SU-DHL-6 (cell line): ENCODE measurements at regions not wholly inside any gene's neighbourhood (a gene's known extent, or its start where the extent isn't known, plus 50 kb on each side); places are given as distances from the start of the nearest gene placed in this dataset.

Experiments used
- H2AFZ ChIP-seq: fragments of 200-600 bp; sonication (generic); 2 replicates; pipeline ENCODE4 v1.6.1; 2014; ENCODE audit warnings: low read depth, mild to moderate bottlenecking, moderate library complexity, mixed read lengths, antibody characterized with exemption, low read length; ENCODE audit not compliant: severe bottlenecking
- H3F3A ChIP-seq: fragments of 200-600 bp; shearing (Covaris generic); 2 replicates; pipeline ENCODE4 v1.6.0; 2016; ENCODE audit warnings: antibody characterized with exemption, mild to moderate bottlenecking; ENCODE audit not compliant: insufficient read depth
- H3K27ac ChIP-seq: fragments of 200-600 bp; sonication (generic); 2 replicates; pipeline ENCODE4 v1.5.1; 2016; ENCODE audit warnings: low read depth, mild to moderate bottlenecking, low read length, moderate library complexity, mixed read lengths
- H3K27me3 ChIP-seq: fragments of 200-600 bp; sonication (generic), shearing (Covaris generic); 2 replicates; pipeline ENCODE4 v1.6.0; 2014; ENCODE audit warnings: mild to moderate bottlenecking, low read length
- H3K36me3 ChIP-seq: fragments of 200-600 bp; sonication (generic); 2 replicates; pipeline ENCODE4 v1.6.1; 2014; ENCODE audit warnings: mild to moderate bottlenecking, low read length, mixed read lengths
- H3K4me2 ChIP-seq: fragments of 300-600, 200-600 bp; shearing (Covaris generic), sonication (generic); 2 replicates; pipeline ENCODE4 v1.6.0; 2014; ENCODE audit warnings: low read length, low read depth, mild to moderate bottlenecking; ENCODE audit not compliant: poor library complexity, severe bottlenecking
- H3K4me3 ChIP-seq: fragments of 200-600 bp; sonication (generic); 2 replicates; pipeline ENCODE4 v1.5.1; 2014; ENCODE audit warnings: antibody characterized with exemption, low read length, mild to moderate bottlenecking, mixed read lengths; ENCODE audit not compliant: insufficient read depth, poor library complexity, severe bottlenecking
- H3K79me2 ChIP-seq: fragments of 200-600 bp; sonication (generic); 2 replicates; pipeline ENCODE4 v1.6.1; 2014; ENCODE audit warnings: mild to moderate bottlenecking, low read length, moderate library complexity; ENCODE audit not compliant: insufficient read depth
- H3K9ac ChIP-seq: fragments of 200-600 bp; sonication (generic); 2 replicates; pipeline ENCODE4 v1.7.0; 2014; ENCODE audit warnings: mild to moderate bottlenecking, low read length
- H3K9me2 ChIP-seq: fragments of 200-600 bp; sonication (generic); replicated peaks from 2 replicates; pipeline ENCODE4 v1.6.1; 2014; ENCODE audit warnings: low read length; ENCODE audit not compliant: insufficient read depth
- H3K9me3 ChIP-seq: fragments of 200-600 bp; sonication (generic); 2 replicates; pipeline ENCODE4 v1.6.1; 2014; ENCODE audit warnings: low read length, mixed read lengths; ENCODE audit not compliant: insufficient read depth
- H4K20me1 ChIP-seq: fragments of 200-600 bp; sonication (generic); 2 replicates; pipeline ENCODE4 v1.6.1; 2014; ENCODE audit warnings: low read depth, mild to moderate bottlenecking, antibody characterized with exemption, low read length, moderate library complexity, mixed read lengths
- CTCF ChIP-seq: fragments of 200-600 bp; sonication (generic); IDR thresholded peaks from one replicate; pipeline ENCODE4 v1.5.1; 2017; ENCODE audit warnings: antibody characterized with exemption, mild to moderate bottlenecking, low read length, moderate library complexity; ENCODE audit not compliant: insufficient read depth, poor library complexity, severe bottlenecking
- EZH2phosphoT487 ChIP-seq: fragments of 200-600 bp; sonication (generic), shearing (Covaris generic); conservative IDR thresholded peaks from 2 replicates; pipeline ENCODE4 v1.6.1; 2018; ENCODE audit warnings: mild to moderate bottlenecking, antibody characterized with exemption, low read length, moderate library complexity, mixed read lengths

GRCh38 chr5:60232036-60232795, 338.7 kb upstream of the PDE4D start:
- Histone ChIP-seq H3K9ac (no peak overlapping the region), H3K9me3 (no peaks in the 10 kb centered on the region), H3K27ac (no peak overlapping the region), H2AFZ (no peak overlapping the region), H3K27me3 (no peaks in the 10 kb centered on the region), H3K4me2 (no peak overlapping the region), H3F3A (no peaks in the 10 kb centered on the region), H3K4me3 (no peak overlapping the region), H3K9me2 (no peaks in the 10 kb centered on the region), H3K79me2 (no peaks in the 10 kb centered on the region), H3K36me3 (no peaks in the 10 kb centered on the region), H4K20me1 (no peaks in the 10 kb centered on the region)
- TF ChIP-seq CTCF = no peak
- TF ChIP-seq EZH2phosphoT487 = no peak

- Histone ChIP-seq H3K36me3 (no peaks in the 10 kb centered on the region), H3K9me2 (no peaks in the 10 kb centered on the region), H3K27ac (no peak overlapping the region), H3K4me3 (no peak overlapping the region), H3K79me2 (no peaks in the 10 kb centered on the region), H3K4me2 (no peak overlapping the region), H3K27me3 (no peaks in the 10 kb centered on the region), H3K9me3 (no peaks in the 10 kb centered on the region), H3F3A (no peaks in the 10 kb centered on the region), H2AFZ (no peak overlapping the region), H4K20me1 (no peaks in the 10 kb centered on the region), H3K9ac (no peak overlapping the region)
- no peak for TF ChIP-seq EZH2phosphoT487
- TF ChIP-seq CTCF = no peak
These were observed 336.9 kb upstream of the PDE4D start for GRCh38 chr5:60230456-60230855.

- no peak overlapping the region for H2AFZ ChIP-seq
- no peaks in the 10 kb centered on the region for H3K36me3 ChIP-seq
- H3K27ac ChIP-seq = no peak overlapping the region
- no peaks in the 10 kb centered on the region for H4K20me1 ChIP-seq
- H3K79me2 ChIP-seq = no peaks in the 10 kb centered on the region
- no peak overlapping the region for H3K4me2 ChIP-seq
- no peaks in the 10 kb centered on the region for H3K9me3 ChIP-seq
- TF ChIP-seq EZH2phosphoT487 = no peak
- no peak for TF ChIP-seq CTCF
- no peaks in the 10 kb centered on the region for H3K9me2 ChIP-seq
- no peaks in the 10 kb centered on the region for H3F3A ChIP-seq
- H3K4me3 ChIP-seq = no peak overlapping the region
- no peaks in the 10 kb centered on the region for H3K27me3 ChIP-seq
- no peak overlapping the region for H3K9ac ChIP-seq
These were observed 336.2 kb upstream of the PDE4D start for GRCh38 chr5:60229691-60230185.
